SK-N-SH treated with all-trans-retinoic acid at 6 μM for 48 hours (cell line): ENCODE measurements at regions not wholly inside any gene's neighbourhood (a gene's known extent, or its start where the extent isn't known, plus 50 kb on each side); places are given as distances from the start of the nearest gene placed in this dataset.

Experiments used
- ATAC-seq: fragments of 200-7000 bp; cut with Tn5 transposase; 3 replicates; pipeline ENCODE4 v1.9.1; 2020; ENCODE audit warnings: mild to moderate bottlenecking, moderate library complexity
- ARNTL ChIP-seq: fragments of 450-650 bp; formaldehyde crosslinking; IDR thresholded peaks from 2 replicates; pipeline ENCODE4 v1.5.0; 2020; ENCODE audit warnings: low read depth, mild to moderate bottlenecking, moderate library complexity, borderline replicate concordance
- BACH2 ChIP-seq: fragments of 250-450 bp; sonication (Bioruptor Pico); IDR thresholded peaks from 2 replicates; pipeline ENCODE4 v1.9.0; 2021; ENCODE audit warnings: mild to moderate bottlenecking, borderline replicate concordance
- ESRRG ChIP-seq: fragments of 250-450 bp; sonication (Bioruptor Pico); IDR thresholded peaks from 2 replicates; pipeline ENCODE4 v1.6.1; 2021; ENCODE audit warnings: mild to moderate bottlenecking
- GLIS3 ChIP-seq: fragments of 250-450 bp; sonication (Bioruptor Pico); IDR thresholded peaks from 2 replicates; pipeline ENCODE4 v1.5.0; 2020; ENCODE audit warnings: mild to moderate bottlenecking, moderate library complexity
- ISL1 ChIP-seq: fragments of 250-450 bp; sonication (Bioruptor Pico); IDR thresholded peaks from 2 replicates; pipeline ENCODE4 v2.1.2; 2022; ENCODE audit warnings: mild to moderate bottlenecking, moderate library complexity
- OSR1 ChIP-seq: fragments of 250-450 bp; sonication (Bioruptor Pico); IDR thresholded peaks from 2 replicates; pipeline ENCODE4 v1.8.0; 2022; ENCODE audit warnings: moderate library complexity, mild to moderate bottlenecking, inconsistent platforms
- PPARA ChIP-seq: fragments of 250-450 bp; sonication (Bioruptor Pico); IDR thresholded peaks from 2 replicates; pipeline ENCODE4 v1.5.0; 2020; ENCODE audit warnings: mild to moderate bottlenecking, borderline replicate concordance
- RARB ChIP-seq: fragments of 250-450 bp; sonication (Bioruptor Pico); IDR thresholded peaks from 2 replicates; pipeline ENCODE4 v1.8.0; 2021; ENCODE audit warnings: mild to moderate bottlenecking, moderate library complexity
- SNAI2 ChIP-seq: fragments of 250-450 bp; sonication (Bioruptor Pico); IDR thresholded peaks from 2 replicates; pipeline ENCODE4 v1.5.0; 2020; ENCODE audit warnings: mild to moderate bottlenecking, moderate library complexity
- TCF4 ChIP-seq: fragments of 250-450 bp; sonication (Bioruptor Pico); IDR thresholded peaks from 2 replicates; pipeline ENCODE4 v1.8.0; 2021; ENCODE audit warnings: mild to moderate bottlenecking, moderate library complexity, borderline replicate concordance
- TOX ChIP-seq: fragments of 250-450 bp; sonication (Bioruptor Pico); IDR thresholded peaks from 2 replicates; pipeline ENCODE4 v1.8.0; 2021; ENCODE audit warnings: mild to moderate bottlenecking, moderate library complexity, borderline replicate concordance
- ZC3H10 ChIP-seq: fragments of 250-450 bp; sonication (Bioruptor Pico); IDR thresholded peaks from 2 replicates; pipeline ENCODE4 v1.5.1; 2021; ENCODE audit warnings: mild to moderate bottlenecking, moderate library complexity
- ZFP3 ChIP-seq: fragments of 250-450 bp; sonication (Bioruptor Pico); IDR thresholded peaks from 2 replicates; pipeline ENCODE4 v1.5.0; 2020; ENCODE audit warnings: mild to moderate bottlenecking, moderate library complexity
- ZFP30 ChIP-seq: fragments of 450-650 bp; formaldehyde crosslinking; IDR thresholded peaks from 2 replicates; pipeline ENCODE4 v1.5.0; 2022; ENCODE audit warnings: mild to moderate bottlenecking, moderate library complexity
- ZNF565 ChIP-seq: fragments of 450-650 bp; formaldehyde crosslinking; conservative IDR thresholded peaks from 2 replicates; pipeline ENCODE4 v1.5.0; 2020; ENCODE audit warnings: low read depth, mild to moderate bottlenecking, moderate library complexity
- ZNF70 ChIP-seq: fragments of 450-650 bp; formaldehyde crosslinking; IDR thresholded peaks from 2 replicates; pipeline ENCODE4 v1.5.0; 2020; ENCODE audit warnings: mild to moderate bottlenecking, moderate library complexity
- ZNF8 ChIP-seq: fragments of 450-650 bp; formaldehyde crosslinking; IDR thresholded peaks from 2 replicates; pipeline ENCODE4 v1.5.0; 2020; ENCODE audit warnings: mild to moderate bottlenecking, moderate library complexity
- TF ChIP-seq, protein P1 (sequence below): fragments of 250-450 bp; sonication (Bioruptor Pico); IDR thresholded peaks from 2 replicates; pipeline ENCODE4 v1.5.1; 2020; ENCODE audit warnings: low read depth, mild to moderate bottlenecking, moderate library complexity
- TF ChIP-seq, protein P2 (sequence below): fragments of 250-450 bp; sonication (Bioruptor Pico); IDR thresholded peaks from 2 replicates; pipeline ENCODE4 v1.8.0; 2020; ENCODE audit warnings: mild to moderate bottlenecking, moderate library complexity, borderline replicate concordance
- TF ChIP-seq, protein P3 (sequence below): fragments of 250-450 bp; sonication (Bioruptor Pico); IDR thresholded peaks from 2 replicates; pipeline ENCODE4 v1.5.1; 2021; ENCODE audit warnings: mild to moderate bottlenecking, moderate library complexity
- TF ChIP-seq, protein P4 (sequence below): fragments of 250-450 bp; sonication (Bioruptor Pico); IDR thresholded peaks from 2 replicates; pipeline ENCODE4 v1.8.0; 2021; ENCODE audit warnings: low read depth, mild to moderate bottlenecking, moderate library complexity, borderline replicate concordance
- TF ChIP-seq, protein P5 (sequence below): fragments of 250-450 bp; sonication (Bioruptor Pico); IDR thresholded peaks from 2 replicates; pipeline ENCODE4 v1.5.0; 2020; ENCODE audit warnings: mild to moderate bottlenecking, moderate library complexity

DNA sequence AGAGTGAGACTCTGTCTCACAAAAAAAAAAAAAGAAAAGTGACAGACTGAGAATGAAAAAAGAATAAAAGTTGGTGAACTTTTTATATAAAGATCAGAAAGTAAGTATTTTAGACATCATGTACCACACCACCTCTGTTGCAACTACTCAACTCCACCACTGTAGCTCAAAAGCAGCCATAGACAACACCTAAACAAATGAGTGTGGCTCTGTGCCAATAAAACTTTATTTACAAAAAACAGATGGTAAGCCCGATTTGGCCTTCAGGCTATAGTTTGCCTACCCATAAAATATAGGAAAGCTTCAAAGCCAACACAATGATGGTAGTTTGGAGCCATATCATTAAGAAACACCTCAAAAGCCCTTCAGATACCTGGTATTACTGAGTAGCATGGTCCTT, 154.5 kb upstream of the FOXN3 start:
- no peak for ATAC-seq
- TF ChIP-seq ZFP3 (CRISPR knock-in tag) (no peak), ZNF565 (CRISPR knock-in tag) (no peak)

DNA sequence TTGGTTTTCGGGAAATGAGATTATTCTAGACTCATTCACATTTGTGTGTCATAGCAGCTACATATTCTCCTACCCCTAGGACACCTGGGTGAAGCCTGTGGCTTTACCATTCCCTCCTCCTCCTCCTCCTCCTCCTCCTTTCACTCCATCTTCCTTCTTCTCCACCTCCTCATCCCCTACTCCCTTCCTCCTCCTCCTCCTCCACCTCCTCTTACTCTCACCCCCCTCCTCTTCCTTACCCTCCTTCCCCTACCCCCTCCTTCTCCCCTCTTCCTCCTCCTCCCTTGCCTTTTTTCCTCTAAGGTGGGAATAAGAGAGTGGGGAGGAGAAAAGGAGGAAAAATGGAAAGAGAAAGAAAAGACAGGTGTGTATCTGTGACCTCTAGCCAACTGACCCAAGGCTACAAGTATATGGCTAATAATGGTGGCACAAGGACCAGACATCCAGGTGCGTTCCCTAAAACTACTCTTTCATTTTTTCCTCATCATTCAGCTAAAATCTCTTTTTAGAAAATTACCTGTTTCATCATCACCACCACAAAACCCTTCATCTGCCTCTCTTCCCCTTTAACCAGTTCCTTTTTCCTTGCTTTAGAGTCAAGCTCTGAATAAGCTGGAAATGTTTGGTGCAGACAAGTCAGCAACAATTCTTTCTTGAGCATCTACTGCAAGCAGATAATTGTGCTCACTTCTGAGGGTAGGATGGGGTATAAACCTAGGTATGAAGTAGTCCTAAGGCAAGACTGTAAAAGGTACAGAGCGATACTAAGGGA, 149.8 kb upstream of the FOXN3 start:
- no peak for ATAC-seq
- TF ChIP-seq, protein P1, sequence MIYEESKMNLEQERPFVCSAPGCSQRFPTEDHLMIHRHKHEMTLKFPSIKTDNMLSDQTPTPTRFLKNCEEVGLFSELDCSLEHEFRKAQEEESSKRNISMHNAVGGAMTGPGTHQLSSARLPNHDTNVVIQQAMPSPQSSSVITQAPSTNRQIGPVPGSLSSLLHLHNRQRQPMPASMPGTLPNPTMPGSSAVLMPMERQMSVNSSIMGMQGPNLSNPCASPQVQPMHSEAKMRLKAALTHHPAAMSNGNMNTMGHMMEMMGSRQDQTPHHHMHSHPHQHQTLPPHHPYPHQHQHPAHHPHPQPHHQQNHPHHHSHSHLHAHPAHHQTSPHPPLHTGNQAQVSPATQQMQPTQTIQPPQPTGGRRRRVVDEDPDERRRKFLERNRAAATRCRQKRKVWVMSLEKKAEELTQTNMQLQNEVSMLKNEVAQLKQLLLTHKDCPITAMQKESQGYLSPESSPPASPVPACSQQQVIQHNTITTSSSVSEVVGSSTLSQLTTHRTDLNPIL (CRISPR knock-in tag): no peak
- TF ChIP-seq ZFP30 (CRISPR knock-in tag) (no peak), ESRRG (CRISPR knock-in tag) (no peak), ARNTL (no peak), TCF4 (no peak), OSR1 (no peak), GLIS3 (CRISPR knock-in tag) (no peak), ZC3H10 (CRISPR knock-in tag) (no peak), ZNF8 (CRISPR knock-in tag) (no peak), TOX (CRISPR knock-in tag) (no peak)

DNA sequence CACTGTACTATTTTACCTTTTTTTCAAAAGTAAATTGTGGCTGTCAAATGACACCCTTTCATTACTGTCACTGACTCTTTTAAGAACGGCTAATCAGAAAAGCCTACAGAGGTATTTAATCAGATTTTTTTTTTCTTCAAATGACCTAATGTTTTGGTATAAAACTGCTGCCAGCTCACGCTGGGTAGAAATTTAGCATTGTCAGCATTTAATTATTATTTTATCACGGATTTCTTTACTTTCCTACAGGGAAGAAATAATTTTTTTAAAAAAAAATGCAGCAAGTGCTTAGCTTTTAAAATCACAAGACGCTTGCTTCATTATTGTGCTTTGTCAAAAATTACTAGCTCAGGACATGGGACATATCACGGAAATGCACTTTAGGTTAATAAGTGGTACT, 149.1 kb upstream of the FOXN3 start:
- ATAC-seq: no peak

DNA sequence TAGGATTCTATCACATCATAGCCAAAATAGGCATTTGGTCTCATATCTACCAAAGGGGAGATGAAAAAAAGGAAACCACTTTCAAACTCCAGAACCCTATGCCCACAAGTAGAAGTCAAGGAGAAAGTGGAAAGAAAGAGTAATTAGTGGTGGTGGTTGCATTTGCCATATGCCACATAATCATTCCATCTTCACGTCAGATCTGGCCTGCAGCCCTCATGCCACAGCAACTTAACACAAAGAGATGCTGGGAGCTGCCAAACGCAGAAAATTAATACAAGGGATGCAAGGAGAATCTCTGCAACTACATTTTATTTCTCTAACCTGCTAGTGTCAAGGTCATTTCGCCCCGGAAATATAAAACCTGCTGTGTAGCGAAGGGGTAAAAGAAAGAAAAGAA, 148.6 kb upstream of the FOXN3 start:
- ATAC-seq: no peak
- TF ChIP-seq ZNF70 (CRISPR knock-in tag) (no peak), OSR1 (no peak), ISL1 (CRISPR knock-in tag) (no peak), ZFP30 (CRISPR knock-in tag) (no peak), SNAI2 (CRISPR knock-in tag) (no peak), ZFP3 (CRISPR knock-in tag) (no peak), ARNTL (no peak)
- TF ChIP-seq, protein P2, sequence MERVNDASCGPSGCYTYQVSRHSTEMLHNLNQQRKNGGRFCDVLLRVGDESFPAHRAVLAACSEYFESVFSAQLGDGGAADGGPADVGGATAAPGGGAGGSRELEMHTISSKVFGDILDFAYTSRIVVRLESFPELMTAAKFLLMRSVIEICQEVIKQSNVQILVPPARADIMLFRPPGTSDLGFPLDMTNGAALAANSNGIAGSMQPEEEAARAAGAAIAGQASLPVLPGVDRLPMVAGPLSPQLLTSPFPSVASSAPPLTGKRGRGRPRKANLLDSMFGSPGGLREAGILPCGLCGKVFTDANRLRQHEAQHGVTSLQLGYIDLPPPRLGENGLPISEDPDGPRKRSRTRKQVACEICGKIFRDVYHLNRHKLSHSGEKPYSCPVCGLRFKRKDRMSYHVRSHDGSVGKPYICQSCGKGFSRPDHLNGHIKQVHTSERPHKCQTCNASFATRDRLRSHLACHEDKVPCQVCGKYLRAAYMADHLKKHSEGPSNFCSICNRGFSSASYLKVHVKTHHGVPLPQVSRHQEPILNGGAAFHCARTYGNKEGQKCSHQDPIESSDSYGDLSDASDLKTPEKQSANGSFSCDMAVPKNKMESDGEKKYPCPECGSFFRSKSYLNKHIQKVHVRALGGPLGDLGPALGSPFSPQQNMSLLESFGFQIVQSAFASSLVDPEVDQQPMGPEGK (CRISPR knock-in tag): no peak
- TF ChIP-seq, protein P3, sequence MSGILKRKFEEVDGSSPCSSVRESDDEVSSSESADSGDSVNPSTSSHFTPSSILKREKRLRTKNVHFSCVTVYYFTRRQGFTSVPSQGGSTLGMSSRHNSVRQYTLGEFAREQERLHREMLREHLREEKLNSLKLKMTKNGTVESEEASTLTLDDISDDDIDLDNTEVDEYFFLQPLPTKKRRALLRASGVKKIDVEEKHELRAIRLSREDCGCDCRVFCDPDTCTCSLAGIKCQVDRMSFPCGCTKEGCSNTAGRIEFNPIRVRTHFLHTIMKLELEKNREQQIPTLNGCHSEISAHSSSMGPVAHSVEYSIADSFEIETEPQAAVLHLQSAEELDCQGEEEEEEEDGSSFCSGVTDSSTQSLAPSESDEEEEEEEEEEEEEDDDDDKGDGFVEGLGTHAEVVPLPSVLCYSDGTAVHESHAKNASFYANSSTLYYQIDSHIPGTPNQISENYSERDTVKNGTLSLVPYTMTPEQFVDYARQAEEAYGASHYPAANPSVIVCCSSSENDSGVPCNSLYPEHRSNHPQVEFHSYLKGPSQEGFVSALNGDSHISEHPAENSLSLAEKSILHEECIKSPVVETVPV: no peak

More for the DNA sequence above, 149.1 kb upstream of the FOXN3 start:
- TF ChIP-seq, protein P4, sequence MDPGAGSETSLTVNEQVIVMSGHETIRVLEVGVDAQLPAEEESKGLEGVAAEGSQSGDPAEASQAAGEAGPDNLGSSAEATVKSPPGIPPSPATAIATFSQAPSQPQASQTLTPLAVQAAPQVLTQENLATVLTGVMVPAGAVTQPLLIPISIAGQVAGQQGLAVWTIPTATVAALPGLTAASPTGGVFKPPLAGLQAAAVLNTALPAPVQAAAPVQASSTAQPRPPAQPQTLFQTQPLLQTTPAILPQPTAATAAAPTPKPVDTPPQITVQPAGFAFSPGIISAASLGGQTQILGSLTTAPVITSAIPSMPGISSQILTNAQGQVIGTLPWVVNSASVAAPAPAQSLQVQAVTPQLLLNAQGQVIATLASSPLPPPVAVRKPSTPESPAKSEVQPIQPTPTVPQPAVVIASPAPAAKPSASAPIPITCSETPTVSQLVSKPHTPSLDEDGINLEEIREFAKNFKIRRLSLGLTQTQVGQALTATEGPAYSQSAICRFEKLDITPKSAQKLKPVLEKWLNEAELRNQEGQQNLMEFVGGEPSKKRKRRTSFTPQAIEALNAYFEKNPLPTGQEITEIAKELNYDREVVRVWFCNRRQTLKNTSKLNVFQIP: no peak
- TF ChIP-seq ZFP30 (CRISPR knock-in tag) (no peak), ZNF70 (CRISPR knock-in tag) (no peak), ZNF565 (CRISPR knock-in tag) (no peak), SNAI2 (CRISPR knock-in tag) (no peak)
- TF ChIP-seq, protein P1 (CRISPR knock-in tag): no peak

DNA sequence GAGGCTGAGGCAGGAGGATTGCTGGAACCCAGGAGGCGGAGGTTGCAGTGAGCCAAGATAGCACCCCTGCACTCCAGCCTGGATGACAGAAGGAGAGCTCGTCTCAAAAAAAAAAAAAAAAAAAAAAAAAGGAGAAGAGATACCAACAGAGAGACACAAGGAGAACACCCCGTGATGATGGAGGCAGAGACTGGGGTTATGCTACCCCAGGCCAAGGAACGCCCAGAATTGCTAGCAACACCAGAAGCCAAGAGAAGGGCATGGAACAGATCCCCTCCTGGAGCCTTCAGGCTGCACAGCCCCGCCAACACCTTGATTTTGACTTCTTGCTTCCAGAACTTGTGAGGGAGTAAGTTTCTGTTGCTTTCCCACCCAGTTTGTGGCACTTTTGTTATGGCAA, 148.0 kb upstream of the FOXN3 start:
- TF ChIP-seq, protein P3: no peak
- TF ChIP-seq ZFP3 (CRISPR knock-in tag): no peak
- TF ChIP-seq SNAI2 (CRISPR knock-in tag): no peak
- TF ChIP-seq, protein P5, sequence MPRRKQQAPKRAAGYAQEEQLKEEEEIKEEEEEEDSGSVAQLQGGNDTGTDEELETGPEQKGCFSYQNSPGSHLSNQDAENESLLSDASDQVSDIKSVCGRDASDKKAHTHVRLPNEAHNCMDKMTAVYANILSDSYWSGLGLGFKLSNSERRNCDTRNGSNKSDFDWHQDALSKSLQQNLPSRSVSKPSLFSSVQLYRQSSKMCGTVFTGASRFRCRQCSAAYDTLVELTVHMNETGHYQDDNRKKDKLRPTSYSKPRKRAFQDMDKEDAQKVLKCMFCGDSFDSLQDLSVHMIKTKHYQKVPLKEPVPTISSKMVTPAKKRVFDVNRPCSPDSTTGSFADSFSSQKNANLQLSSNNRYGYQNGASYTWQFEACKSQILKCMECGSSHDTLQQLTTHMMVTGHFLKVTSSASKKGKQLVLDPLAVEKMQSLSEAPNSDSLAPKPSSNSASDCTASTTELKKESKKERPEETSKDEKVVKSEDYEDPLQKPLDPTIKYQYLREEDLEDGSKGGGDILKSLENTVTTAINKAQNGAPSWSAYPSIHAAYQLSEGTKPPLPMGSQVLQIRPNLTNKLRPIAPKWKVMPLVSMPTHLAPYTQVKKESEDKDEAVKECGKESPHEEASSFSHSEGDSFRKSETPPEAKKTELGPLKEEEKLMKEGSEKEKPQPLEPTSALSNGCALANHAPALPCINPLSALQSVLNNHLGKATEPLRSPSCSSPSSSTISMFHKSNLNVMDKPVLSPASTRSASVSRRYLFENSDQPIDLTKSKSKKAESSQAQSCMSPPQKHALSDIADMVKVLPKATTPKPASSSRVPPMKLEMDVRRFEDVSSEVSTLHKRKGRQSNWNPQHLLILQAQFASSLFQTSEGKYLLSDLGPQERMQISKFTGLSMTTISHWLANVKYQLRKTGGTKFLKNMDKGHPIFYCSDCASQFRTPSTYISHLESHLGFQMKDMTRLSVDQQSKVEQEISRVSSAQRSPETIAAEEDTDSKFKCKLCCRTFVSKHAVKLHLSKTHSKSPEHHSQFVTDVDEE (CRISPR knock-in tag): no peak
- TF ChIP-seq TCF4: no peak
- no peak for TF ChIP-seq ISL1 (CRISPR knock-in tag)
- no peak for TF ChIP-seq RARB (CRISPR knock-in tag)
- TF ChIP-seq GLIS3 (CRISPR knock-in tag): no peak
- TF ChIP-seq OSR1: no peak
- no peak for TF ChIP-seq ZC3H10 (CRISPR knock-in tag)
- TF ChIP-seq PPARA (CRISPR knock-in tag): no peak
- no peak for TF ChIP-seq TOX (CRISPR knock-in tag)
- no peak for TF ChIP-seq BACH2
- ATAC-seq: no peak
